ENCODE measurements at regions not wholly inside any gene's neighbourhood (a gene's known extent, or its start where the extent isn't known, plus 50 kb on each side); places are given as distances from the start of the nearest gene placed in this dataset.

- no peak for DNase-seq
- TF ChIP-seq, protein P1, sequence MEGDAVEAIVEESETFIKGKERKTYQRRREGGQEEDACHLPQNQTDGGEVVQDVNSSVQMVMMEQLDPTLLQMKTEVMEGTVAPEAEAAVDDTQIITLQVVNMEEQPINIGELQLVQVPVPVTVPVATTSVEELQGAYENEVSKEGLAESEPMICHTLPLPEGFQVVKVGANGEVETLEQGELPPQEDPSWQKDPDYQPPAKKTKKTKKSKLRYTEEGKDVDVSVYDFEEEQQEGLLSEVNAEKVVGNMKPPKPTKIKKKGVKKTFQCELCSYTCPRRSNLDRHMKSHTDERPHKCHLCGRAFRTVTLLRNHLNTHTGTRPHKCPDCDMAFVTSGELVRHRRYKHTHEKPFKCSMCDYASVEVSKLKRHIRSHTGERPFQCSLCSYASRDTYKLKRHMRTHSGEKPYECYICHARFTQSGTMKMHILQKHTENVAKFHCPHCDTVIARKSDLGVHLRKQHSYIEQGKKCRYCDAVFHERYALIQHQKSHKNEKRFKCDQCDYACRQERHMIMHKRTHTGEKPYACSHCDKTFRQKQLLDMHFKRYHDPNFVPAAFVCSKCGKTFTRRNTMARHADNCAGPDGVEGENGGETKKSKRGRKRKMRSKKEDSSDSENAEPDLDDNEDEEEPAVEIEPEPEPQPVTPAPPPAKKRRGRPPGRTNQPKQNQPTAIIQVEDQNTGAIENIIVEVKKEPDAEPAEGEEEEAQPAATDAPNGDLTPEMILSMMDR (IDR thresholded peaks at IDR 0.05) = no peak
- no peak for TF ChIP-seq POLR2A (IDR thresholded peaks at IDR 0.05)
- no peak overlapping the region for H3K4me3 ChIP-seq
- no peaks in the 10 kb centered on the region for H3K9me3 ChIP-seq
- H3K27me3 ChIP-seq = no peaks in the 10 kb centered on the region
- no peaks in the 10 kb centered on the region for H3K36me3 ChIP-seq
- no peak overlapping the region for H3K27ac ChIP-seq
- no peaks in the 10 kb centered on the region for H3K4me1 ChIP-seq
These were observed 289.5 kb upstream of the RGMA start for GRCh38 chr15:93378558-93378957.

DNA sequence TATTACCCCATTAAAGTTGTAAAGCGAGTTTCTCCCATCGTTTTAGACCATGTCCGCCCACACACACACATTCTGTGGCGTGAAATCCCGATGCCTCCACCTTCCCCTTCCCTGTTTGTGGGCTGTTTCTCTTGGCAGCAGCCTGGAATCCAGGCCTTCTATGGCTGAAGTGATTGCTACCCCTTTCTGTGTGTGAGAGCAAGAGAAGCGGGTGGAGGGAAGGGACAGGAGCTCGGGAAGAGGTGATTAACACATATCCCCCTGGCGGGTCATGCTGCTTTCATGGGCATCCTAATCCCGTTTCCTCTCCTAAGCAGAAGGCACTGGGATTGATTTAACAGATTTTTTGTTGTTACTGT is 283.8 kb upstream of the RGMA start:
- Histone ChIP-seq H3K36me3 (no peaks in the 10 kb centered on the region), H3K4me1 (no peaks in the 10 kb centered on the region), H3K27ac (no peak overlapping the region), H3K4me3 (no peak overlapping the region), H3K27me3 (no peaks in the 10 kb centered on the region), H3K9me3 (no peaks in the 10 kb centered on the region)
- DNase-seq = no peak
- no peak for TF ChIP-seq POLR2A (IDR thresholded peaks at IDR 0.05)
- TF ChIP-seq, protein P1 (IDR thresholded peaks at IDR 0.05) = no peak

GRCh38 chr15:93372208-93372864 is 283.3 kb upstream of the RGMA start:
- DNase-seq = no peak
- no peaks in the 10 kb centered on the region for H3K9me3 ChIP-seq
- no peaks in the 10 kb centered on the region for H3K36me3 ChIP-seq
- no peaks in the 10 kb centered on the region for H3K27me3 ChIP-seq
- no peak overlapping the region for H3K27ac ChIP-seq
- H3K4me1 ChIP-seq = no peaks in the 10 kb centered on the region
- no peak overlapping the region for H3K4me3 ChIP-seq
- TF ChIP-seq, protein P1 (IDR thresholded peaks at IDR 0.05) = no peak
- no peak for TF ChIP-seq POLR2A (IDR thresholded peaks at IDR 0.05)

- H3K27me3 ChIP-seq = no peaks in the 10 kb centered on the region
- no peaks in the 10 kb centered on the region for H3K4me1 ChIP-seq
- no peak for DNase-seq
- TF ChIP-seq, protein P1 (IDR thresholded peaks at IDR 0.05) = no peak
- TF ChIP-seq POLR2A (IDR thresholded peaks at IDR 0.05) = no peak
- no peak overlapping the region for H3K27ac ChIP-seq
- H3K4me3 ChIP-seq = no peak overlapping the region
- H3K9me3 ChIP-seq = no peaks in the 10 kb centered on the region
- H3K36me3 ChIP-seq = no peaks in the 10 kb centered on the region
These were observed 277.5 kb upstream of the RGMA start for GRCh38 chr15:93366387-93367100.

- Histone ChIP-seq H3K27me3 (no peaks in the 10 kb centered on the region), H3K4me1 (no peaks in the 10 kb centered on the region), H3K36me3 (no peaks in the 10 kb centered on the region), H3K9me3 (no peaks in the 10 kb centered on the region), H3K4me3 (no peak overlapping the region), H3K27ac (no peak overlapping the region)
- TF ChIP-seq, protein P1 (IDR thresholded peaks at IDR 0.05) = no peak
- no peak for DNase-seq
These were observed 273.8 kb upstream of the RGMA start for GRCh38 chr15:93362821-93363220.
